C4-2B (cell line): ENCODE measurements at regions not wholly inside any gene's neighbourhood (a gene's known extent, or its start where the extent isn't known, plus 50 kb on each side); places are given as distances from the start of the nearest gene placed in this dataset.

ENCODE experiments used
- CTCF ChIP-seq: fragments of 450-650 bp; conservative IDR thresholded peaks from 2 replicates; pipeline ENCODE4 v1.5.1; 2017; ENCODE audit warnings: mild to moderate bottlenecking
- ZFX ChIP-seq: fragments of 450-650 bp; IDR thresholded peaks from 2 replicates; pipeline ENCODE4 v1.6.1; 2017

DNA sequence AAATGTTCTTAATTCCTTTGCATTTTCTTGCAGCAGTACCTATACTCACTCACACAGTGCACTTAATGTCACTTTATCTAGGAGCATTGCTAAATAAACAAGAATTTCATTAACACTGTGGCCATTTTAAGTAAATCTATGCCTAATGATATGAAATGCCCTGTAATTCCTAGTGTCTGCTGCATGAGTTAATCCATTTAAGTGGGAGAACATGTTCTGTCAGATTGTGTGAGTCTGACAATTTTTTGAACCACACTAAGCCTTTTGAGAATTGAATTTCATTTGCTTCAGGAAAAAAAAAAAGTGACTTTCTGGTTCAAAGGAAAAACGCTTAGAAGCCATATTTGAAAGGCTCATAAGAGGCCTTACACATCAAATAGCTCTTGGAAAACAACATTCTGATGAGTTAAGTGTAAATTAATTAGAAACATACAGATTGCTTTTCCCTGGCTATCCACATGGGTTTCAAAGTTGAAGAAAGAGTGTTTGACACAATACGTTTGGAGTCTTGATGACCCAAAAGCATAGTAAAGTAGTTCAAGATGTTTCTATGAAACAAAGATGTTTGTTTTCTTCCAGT lies 446.7 kb upstream of the GRAMD2B start:
- TF ChIP-seq CTCF (no peak), ZFX (no peak)
